ENCODE measurements at regions not wholly inside any gene's neighbourhood (a gene's known extent, or its start where the extent isn't known, plus 50 kb on each side); places are given as distances from the start of the nearest gene placed in this dataset.

GRCh38 chr15:54840621-54841398 is 355.9 kb downstream of the RSL24D1 start:
- no peaks in the 10 kb centered on the region for H3K27me3 ChIP-seq (ENCODE audit: insufficient read depth, low read length)
- Mint-ChIP-seq H3K36me3 (ENCODE audit: low read depth, unreplicated experiment) (no peaks in the 10 kb centered on the region), H3K27me3 (ENCODE audit: low read depth, unreplicated experiment) (no peaks in the 10 kb centered on the region), H3K9me3 (ENCODE audit: unreplicated experiment) (peaks cover 2% of the 10 kb centered on the region), H3K4me3 (ENCODE audit: unreplicated experiment) (no peak overlapping the region), H3K27ac (ENCODE audit: unreplicated experiment) (no peak overlapping the region), H3K4me1 (ENCODE audit: low read depth, unreplicated experiment) (no peaks in the 10 kb centered on the region)
- DNase-seq (ENCODE audit: low read depth), result no peak
- no peak overlapping the region for H3K4me3 ChIP-seq (ENCODE audit: insufficient read depth, low read depth, low read length)
- no peaks in the 10 kb centered on the region for H3K4me1 ChIP-seq (ENCODE audit: insufficient read depth, low read length)
- FAIRE-seq, result no peak
- no peaks in the 10 kb centered on the region for H3K79me2 ChIP-seq (ENCODE audit: insufficient read depth, low read length)
- no peak overlapping the region for H3K4me2 ChIP-seq (ENCODE audit: low read length)
- H3K36me3 ChIP-seq (ENCODE audit: insufficient read depth, low read length), result no peaks in the 10 kb centered on the region
- H3K27ac ChIP-seq (ENCODE audit: low read depth, low read length), result no peak overlapping the region
- TF ChIP-seq EZH2 (IDR thresholded peaks at IDR 0.05; ENCODE audit: insufficient read depth, low read length), result no peak
- TF ChIP-seq CTCF (IDR thresholded peaks at IDR 0.05; ENCODE audit: insufficient read depth, low read depth, low read length), result no peak
- H3K9me3 ChIP-seq (ENCODE audit: insufficient read depth, low read depth, low read length), result peaks cover 3% of the 10 kb centered on the region
- H3K9ac ChIP-seq (ENCODE audit: low read length), result no peak overlapping the region
- no peak overlapping the region for H2AFZ ChIP-seq (ENCODE audit: low read depth, low read length)
- H4K20me1 ChIP-seq (ENCODE audit: insufficient read depth, low read length), result no peaks in the 10 kb centered on the region

GRCh38 chr15:54839379-54839778 is 357.4 kb downstream of the RSL24D1 start:
- no peaks in the 10 kb centered on the region for H3K27me3 Mint-ChIP-seq (ENCODE audit: low read depth, unreplicated experiment)
- no peak overlapping the region for H3K27ac ChIP-seq (ENCODE audit: low read depth, low read length)
- TF ChIP-seq CTCF (IDR thresholded peaks at IDR 0.05; ENCODE audit: insufficient read depth, low read depth, low read length) (no peak), EZH2 (IDR thresholded peaks at IDR 0.05; ENCODE audit: insufficient read depth, low read length) (no peak)

More at GRCh38 chr15:54839379-54839778, 357.4 kb downstream of the RSL24D1 start:
- FAIRE-seq (no peak), DNase-seq (ENCODE audit: low read depth) (no peak)
- no peak overlapping the region for H3K27ac Mint-ChIP-seq (ENCODE audit: unreplicated experiment)
- Histone ChIP-seq H3K9me3 (ENCODE audit: insufficient read depth, low read depth, low read length) (peaks cover 3% of the 10 kb centered on the region), H3K4me1 (ENCODE audit: insufficient read depth, low read length) (no peaks in the 10 kb centered on the region), H3K9ac (ENCODE audit: low read length) (no peak overlapping the region), H3K36me3 (ENCODE audit: insufficient read depth, low read length) (no peaks in the 10 kb centered on the region), H4K20me1 (ENCODE audit: insufficient read depth, low read length) (no peaks in the 10 kb centered on the region), H3K4me3 (ENCODE audit: insufficient read depth, low read depth, low read length) (no peak overlapping the region), H2AFZ (ENCODE audit: low read depth, low read length) (no peak overlapping the region), H3K4me2 (ENCODE audit: low read length) (no peak overlapping the region), H3K27me3 (ENCODE audit: insufficient read depth, low read length) (no peaks in the 10 kb centered on the region), H3K79me2 (ENCODE audit: insufficient read depth, low read length) (no peaks in the 10 kb centered on the region)
- no peak overlapping the region for H3K4me3 Mint-ChIP-seq (ENCODE audit: unreplicated experiment)
- H3K36me3 Mint-ChIP-seq (ENCODE audit: low read depth, unreplicated experiment), result no peaks in the 10 kb centered on the region
- peaks cover 2% of the 10 kb centered on the region for H3K9me3 Mint-ChIP-seq (ENCODE audit: unreplicated experiment)
- H3K4me1 Mint-ChIP-seq (ENCODE audit: low read depth, unreplicated experiment), result no peaks in the 10 kb centered on the region
